ENCODE measurements at regions not wholly inside any gene's neighbourhood (a gene's known extent, or its start where the extent isn't known, plus 50 kb on each side); places are given as distances from the start of the nearest gene placed in this dataset.

DNA sequence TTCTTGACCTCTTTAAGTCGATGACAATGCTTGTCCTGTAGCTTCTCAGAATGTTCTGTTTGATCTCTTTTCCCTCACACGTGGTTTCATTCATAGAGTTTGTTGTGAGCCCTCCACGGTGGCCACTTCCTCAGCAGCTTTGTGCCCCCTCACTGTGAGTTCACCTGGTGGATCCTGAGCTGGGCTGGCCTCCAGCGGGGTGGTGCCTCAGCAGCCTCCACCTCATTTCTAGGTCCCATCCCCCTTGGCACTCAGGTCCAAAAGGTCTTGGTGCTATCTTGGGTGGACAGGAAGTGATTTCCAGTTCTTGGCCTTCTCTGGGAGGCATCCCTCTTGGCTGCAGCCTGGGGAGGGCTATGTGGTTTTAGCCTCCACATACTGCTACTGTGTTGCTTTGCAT, 203.2 kb upstream of the WSCD1 start:
- no peak for TF ChIP-seq EZH2 (optimal IDR thresholded peaks at IDR 0.05; ENCODE audit: low read depth, low read length)
- no peak for TF ChIP-seq EZH2phosphoT487 (IDR thresholded peaks at IDR 0.05; ENCODE audit: low read length)
- TF ChIP-seq, protein P1, sequence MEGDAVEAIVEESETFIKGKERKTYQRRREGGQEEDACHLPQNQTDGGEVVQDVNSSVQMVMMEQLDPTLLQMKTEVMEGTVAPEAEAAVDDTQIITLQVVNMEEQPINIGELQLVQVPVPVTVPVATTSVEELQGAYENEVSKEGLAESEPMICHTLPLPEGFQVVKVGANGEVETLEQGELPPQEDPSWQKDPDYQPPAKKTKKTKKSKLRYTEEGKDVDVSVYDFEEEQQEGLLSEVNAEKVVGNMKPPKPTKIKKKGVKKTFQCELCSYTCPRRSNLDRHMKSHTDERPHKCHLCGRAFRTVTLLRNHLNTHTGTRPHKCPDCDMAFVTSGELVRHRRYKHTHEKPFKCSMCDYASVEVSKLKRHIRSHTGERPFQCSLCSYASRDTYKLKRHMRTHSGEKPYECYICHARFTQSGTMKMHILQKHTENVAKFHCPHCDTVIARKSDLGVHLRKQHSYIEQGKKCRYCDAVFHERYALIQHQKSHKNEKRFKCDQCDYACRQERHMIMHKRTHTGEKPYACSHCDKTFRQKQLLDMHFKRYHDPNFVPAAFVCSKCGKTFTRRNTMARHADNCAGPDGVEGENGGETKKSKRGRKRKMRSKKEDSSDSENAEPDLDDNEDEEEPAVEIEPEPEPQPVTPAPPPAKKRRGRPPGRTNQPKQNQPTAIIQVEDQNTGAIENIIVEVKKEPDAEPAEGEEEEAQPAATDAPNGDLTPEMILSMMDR (IDR thresholded peaks at IDR 0.05; ENCODE audit: low read length) = no peak

DNA sequence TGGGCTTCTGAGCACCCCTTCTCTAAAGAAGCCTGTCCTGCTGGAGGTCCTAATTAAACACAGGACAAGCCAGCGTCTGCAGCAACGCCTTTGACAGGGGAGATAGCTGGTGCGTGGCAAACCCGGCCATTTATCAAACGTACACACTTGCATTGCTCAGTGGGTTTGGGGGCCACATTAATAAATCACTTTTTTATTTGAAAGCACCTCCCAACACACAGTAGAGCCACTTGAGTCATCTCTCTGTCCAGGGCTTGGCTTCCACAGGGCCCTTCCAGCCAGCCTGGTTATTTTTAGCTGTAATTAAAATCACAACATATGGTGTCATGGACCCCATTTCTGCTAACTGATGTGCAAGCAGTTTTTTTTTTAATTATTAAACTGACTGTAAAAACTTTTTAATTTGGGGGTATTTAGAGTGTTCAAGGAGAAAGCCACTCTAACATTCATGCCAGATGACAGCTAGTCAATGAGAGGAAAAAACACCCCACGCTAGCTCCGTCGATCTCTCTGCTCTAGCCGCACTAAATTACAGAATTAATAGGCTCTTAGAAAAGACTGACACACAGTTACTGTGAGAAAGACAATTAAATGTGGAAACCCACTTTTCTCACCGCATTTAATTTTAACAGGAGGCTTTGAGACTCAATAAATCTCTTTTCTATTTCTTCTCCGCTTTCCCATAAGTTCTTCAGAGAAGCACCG, 201.0 kb upstream of the WSCD1 start:
- Histone ChIP-seq H4K20me1 (ENCODE audit: insufficient read depth, low read length) (no peaks in the 10 kb centered on the region), H3K79me2 (ENCODE audit: low read length) (no peaks in the 10 kb centered on the region), H3K27me3 (replicated peaks; ENCODE audit: insufficient read depth, low read length) (no peaks in the 10 kb centered on the region), H3K27ac (ENCODE audit: low read length) (no peak overlapping the region), H3F3A (ENCODE audit: insufficient read depth, low read length) (no peaks in the 10 kb centered on the region), H2AFZ (ENCODE audit: low read length) (no peak overlapping the region), H3K9ac (ENCODE audit: low read length) (no peak overlapping the region), H3K9me3 (replicated peaks; ENCODE audit: insufficient read depth, low read length) (no peaks in the 10 kb centered on the region), H3K4me3 (ENCODE audit: low read length) (no peak overlapping the region), H3K4me2 (ENCODE audit: low read depth, low read length) (no peak overlapping the region), H3K4me1 (ENCODE audit: low read length) (no peaks in the 10 kb centered on the region), H3K9me2 (replicated peaks; ENCODE audit: insufficient read depth, low read length) (no peaks in the 10 kb centered on the region), H3K36me3 (replicated peaks; ENCODE audit: insufficient read depth, low read length) (no peaks in the 10 kb centered on the region)
- DNase-seq = no peak
- TF ChIP-seq EZH2phosphoT487 (IDR thresholded peaks at IDR 0.05; ENCODE audit: low read length) = no peak
- TF ChIP-seq, protein P1 (IDR thresholded peaks at IDR 0.05; ENCODE audit: low read length) = no peak
- TF ChIP-seq EZH2 (optimal IDR thresholded peaks at IDR 0.05; ENCODE audit: low read depth, low read length) = no peak

More for the DNA sequence above, 203.2 kb upstream of the WSCD1 start:
- Histone ChIP-seq H3K27me3 (replicated peaks; ENCODE audit: insufficient read depth, low read length) (no peaks in the 10 kb centered on the region), H4K20me1 (ENCODE audit: insufficient read depth, low read length) (no peaks in the 10 kb centered on the region), H3K79me2 (ENCODE audit: low read length) (no peaks in the 10 kb centered on the region), H3F3A (ENCODE audit: insufficient read depth, low read length) (no peaks in the 10 kb centered on the region), H3K9ac (ENCODE audit: low read length) (no peak overlapping the region), H3K27ac (ENCODE audit: low read length) (no peak overlapping the region), H3K9me2 (replicated peaks; ENCODE audit: insufficient read depth, low read length) (no peaks in the 10 kb centered on the region), H3K4me2 (ENCODE audit: low read depth, low read length) (no peak overlapping the region), H3K9me3 (replicated peaks; ENCODE audit: insufficient read depth, low read length) (no peaks in the 10 kb centered on the region), H3K4me1 (ENCODE audit: low read length) (no peaks in the 10 kb centered on the region), H3K36me3 (replicated peaks; ENCODE audit: insufficient read depth, low read length) (no peaks in the 10 kb centered on the region), H2AFZ (ENCODE audit: low read length) (no peak overlapping the region), H3K4me3 (ENCODE audit: low read length) (no peak overlapping the region)
- DNase-seq = no peak

DNA sequence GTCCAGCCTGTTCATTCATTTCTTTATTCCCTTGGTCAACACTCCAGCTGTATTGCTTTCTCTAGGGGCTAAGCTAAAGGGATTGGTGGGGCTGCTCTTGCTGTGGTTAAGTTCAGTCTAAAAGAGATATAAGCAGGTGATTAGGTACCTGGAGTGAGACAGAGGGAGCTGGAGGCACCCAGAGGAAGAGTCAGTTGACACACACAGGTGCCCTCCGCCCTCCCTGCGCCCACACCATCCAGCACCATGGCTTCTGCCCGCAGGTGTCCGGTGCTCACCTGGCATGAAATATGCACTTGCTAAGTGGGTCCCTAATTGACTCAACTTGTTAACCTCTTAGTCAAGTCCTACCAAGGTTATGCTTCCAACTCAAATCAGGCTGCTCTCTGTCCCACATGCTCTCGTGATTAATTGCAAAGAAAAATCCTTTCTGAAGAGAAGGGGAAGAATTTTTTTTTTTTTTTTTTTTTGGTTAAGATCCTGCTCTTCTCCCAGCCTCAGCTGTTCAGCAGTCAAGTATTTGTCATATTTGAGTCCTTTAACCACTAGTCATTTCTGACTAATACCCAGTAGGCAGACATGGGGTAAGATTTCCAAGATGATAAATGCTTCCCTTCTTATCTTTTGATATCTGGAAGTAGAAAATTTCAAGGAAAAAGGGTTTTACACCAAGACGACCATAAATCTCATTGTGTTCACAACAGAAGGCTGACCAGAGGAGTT, 199.8 kb upstream of the WSCD1 start:
- H3K27ac ChIP-seq (ENCODE audit: low read length) = no peak overlapping the region
- no peak overlapping the region for H3K4me2 ChIP-seq (ENCODE audit: low read depth, low read length)
- no peak for DNase-seq
- TF ChIP-seq, protein P1 (IDR thresholded peaks at IDR 0.05; ENCODE audit: low read length) = no peak
- TF ChIP-seq EZH2phosphoT487 (IDR thresholded peaks at IDR 0.05; ENCODE audit: low read length) (no peak), EZH2 (optimal IDR thresholded peaks at IDR 0.05; ENCODE audit: low read depth, low read length) (no peak)
- H3K9me3 ChIP-seq (replicated peaks; ENCODE audit: insufficient read depth, low read length) = no peaks in the 10 kb centered on the region
- H4K20me1 ChIP-seq (ENCODE audit: insufficient read depth, low read length) = no peaks in the 10 kb centered on the region
- H3F3A ChIP-seq (ENCODE audit: insufficient read depth, low read length) = no peaks in the 10 kb centered on the region
- no peak overlapping the region for H2AFZ ChIP-seq (ENCODE audit: low read length)
- H3K4me1 ChIP-seq (ENCODE audit: low read length) = no peaks in the 10 kb centered on the region
- no peaks in the 10 kb centered on the region for H3K9me2 ChIP-seq (replicated peaks; ENCODE audit: insufficient read depth, low read length)
- no peak overlapping the region for H3K4me3 ChIP-seq (ENCODE audit: low read length)
- no peaks in the 10 kb centered on the region for H3K79me2 ChIP-seq (ENCODE audit: low read length)
- no peaks in the 10 kb centered on the region for H3K27me3 ChIP-seq (replicated peaks; ENCODE audit: insufficient read depth, low read length)
- no peaks in the 10 kb centered on the region for H3K36me3 ChIP-seq (replicated peaks; ENCODE audit: insufficient read depth, low read length)
- H3K9ac ChIP-seq (ENCODE audit: low read length) = no peak overlapping the region
